ENCODE measurements at regions not wholly inside any gene's neighbourhood (a gene's known extent, or its start where the extent isn't known, plus 50 kb on each side); places are given as distances from the start of the nearest gene placed in this dataset.

DNA sequence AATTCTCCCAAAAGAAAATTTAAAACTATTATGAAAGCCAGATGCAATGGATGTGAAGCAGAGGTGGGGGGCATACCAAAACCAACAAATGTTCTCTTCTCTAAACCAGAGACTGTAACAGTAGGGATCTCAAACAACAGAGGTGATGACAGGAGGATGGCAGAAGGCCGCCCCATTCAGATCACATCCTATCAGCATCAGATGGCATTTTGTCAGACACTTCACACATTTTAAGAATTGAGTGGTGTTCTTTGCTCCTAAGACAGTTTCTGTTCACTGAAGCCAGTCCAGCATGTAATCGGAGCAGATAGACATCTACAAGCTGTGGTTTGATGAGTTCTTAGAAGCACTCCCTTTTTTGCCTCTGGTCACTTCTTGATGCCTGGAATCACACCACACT, 59.6 kb upstream of the SRRM4 start:
- H3K79me1 ChIP-seq (ENCODE audit: low read length), result no peaks in the 10 kb centered on the region
- no peak overlapping the region for H2BK120ac ChIP-seq (ENCODE audit: insufficient read depth, low read length, poor library complexity)
- no peaks in the 10 kb centered on the region for H3K36me3 ChIP-seq (ENCODE audit: control insufficient read depth in 1 of 2, insufficient read depth in 2 of 2, low read length in 2 of 2)
- H3K27me3 ChIP-seq (ENCODE audit: insufficient read depth, low read length), result no peaks in the 10 kb centered on the region
- no peak overlapping the region for H3K4ac ChIP-seq (ENCODE audit: low read depth, low read length)
- H2AK5ac ChIP-seq (ENCODE audit: low read length), result no peak overlapping the region
- no peak overlapping the region for H3K9ac ChIP-seq (ENCODE audit: low read length)
- no peak overlapping the region for H4K8ac ChIP-seq (ENCODE audit: low read depth, low read length)
- no peak overlapping the region for H3K14ac ChIP-seq (ENCODE audit: low read length)
- WGBS (ENCODE audit: extremely low coverage, insufficient coverage, insufficient read length), result no CpG with 5 or more reads among the region's 2 CpGs
- no peaks in the 10 kb centered on the region for H3K9me3 ChIP-seq (ENCODE audit: insufficient read depth, low read depth, low read length)
- no peak overlapping the region for H3K4me2 ChIP-seq (ENCODE audit: low read length)
- H2BK12ac ChIP-seq (ENCODE audit: low read length), result no peak overlapping the region
- no peak overlapping the region for H2BK5ac ChIP-seq (ENCODE audit: low read depth, low read length, poor library complexity)
- no peak overlapping the region for H3K27ac ChIP-seq (ENCODE audit: low read depth, low read length)
- H3K23ac ChIP-seq (ENCODE audit: low read length), result no peak overlapping the region
- no peak for DNase-seq
- no peak overlapping the region for H3K4me3 ChIP-seq (ENCODE audit: low read depth, low read length)
- H3K4me1 ChIP-seq (ENCODE audit: control insufficient read depth in 1 of 2, insufficient read depth in 2 of 2, low read length in 2 of 2), result no peaks in the 10 kb centered on the region
- H3K18ac ChIP-seq (ENCODE audit: low read length), result no peak overlapping the region
- H2AFZ ChIP-seq (ENCODE audit: insufficient read depth, low read length, poor library complexity), result no peak overlapping the region
- H4K12ac ChIP-seq (ENCODE audit: low read depth, low read length), result no peak overlapping the region
- no peak overlapping the region for H4K91ac ChIP-seq (ENCODE audit: low read depth, low read length)
- no peaks in the 10 kb centered on the region for H3K79me2 ChIP-seq (ENCODE audit: control insufficient read depth, insufficient read depth, low read length, poor library complexity)

GRCh38 chr12:118922405-118922804, 58.9 kb upstream of the SRRM4 start:
- Histone ChIP-seq H3K79me1 (ENCODE audit: low read length) (no peaks in the 10 kb centered on the region), H3K79me2 (ENCODE audit: control insufficient read depth, insufficient read depth, low read length, poor library complexity) (no peaks in the 10 kb centered on the region), H3K36me3 (ENCODE audit: control insufficient read depth in 1 of 2, insufficient read depth in 2 of 2, low read length in 2 of 2) (no peaks in the 10 kb centered on the region), H3K23ac (ENCODE audit: low read length) (no peak overlapping the region), H4K12ac (ENCODE audit: low read depth, low read length) (no peak overlapping the region), H4K91ac (ENCODE audit: low read depth, low read length) (no peak overlapping the region), H3K4me3 (ENCODE audit: low read depth, low read length) (no peak overlapping the region), H3K4me1 (ENCODE audit: control insufficient read depth in 1 of 2, insufficient read depth in 2 of 2, low read length in 2 of 2) (no peaks in the 10 kb centered on the region), H3K9me3 (ENCODE audit: insufficient read depth, low read depth, low read length) (no peaks in the 10 kb centered on the region), H3K27ac (ENCODE audit: low read depth, low read length) (no peak overlapping the region), H2AK5ac (ENCODE audit: low read length) (no peak overlapping the region), H2BK5ac (ENCODE audit: low read depth, low read length, poor library complexity) (no peak overlapping the region), H2AFZ (ENCODE audit: insufficient read depth, low read length, poor library complexity) (no peak overlapping the region), H3K14ac (ENCODE audit: low read length) (no peak overlapping the region), H4K8ac (ENCODE audit: low read depth, low read length) (no peak overlapping the region), H3K18ac (ENCODE audit: low read length) (no peak overlapping the region), H3K4ac (ENCODE audit: low read depth, low read length) (no peak overlapping the region), H3K27me3 (ENCODE audit: insufficient read depth, low read length) (no peaks in the 10 kb centered on the region), H2BK12ac (ENCODE audit: low read length) (no peak overlapping the region), H2BK120ac (ENCODE audit: insufficient read depth, low read length, poor library complexity) (no peak overlapping the region), H3K4me2 (ENCODE audit: low read length) (no peak overlapping the region), H3K9ac (ENCODE audit: low read length) (no peak overlapping the region)
- WGBS (ENCODE audit: extremely low coverage, insufficient coverage, insufficient read length), result no CpG with 5 or more reads among the region's 2 CpGs
- DNase-seq, result peak in 1 of 2 donors; percentile 23

GRCh38 chr12:118925407-118925806, 55.9 kb upstream of the SRRM4 start:
- H4K12ac ChIP-seq (ENCODE audit: low read depth, low read length), result no peak overlapping the region
- H4K8ac ChIP-seq (ENCODE audit: low read depth, low read length), result no peak overlapping the region
- WGBS (ENCODE audit: extremely low coverage, insufficient coverage, insufficient read length), result no CpG with 5 or more reads among the region's 1 CpG
- no peak overlapping the region for H3K9ac ChIP-seq (ENCODE audit: low read length)
- no peak overlapping the region for H3K4me3 ChIP-seq (ENCODE audit: low read depth, low read length)
- H3K79me1 ChIP-seq (ENCODE audit: low read length), result no peaks in the 10 kb centered on the region
- no peaks in the 10 kb centered on the region for H3K9me3 ChIP-seq (ENCODE audit: insufficient read depth, low read depth, low read length)
- no peak overlapping the region for H2AK5ac ChIP-seq (ENCODE audit: low read length)
- no peaks in the 10 kb centered on the region for H3K4me1 ChIP-seq (ENCODE audit: control insufficient read depth in 1 of 2, insufficient read depth in 2 of 2, low read length in 2 of 2)
- no peak for DNase-seq
- H2BK5ac ChIP-seq (ENCODE audit: low read depth, low read length, poor library complexity), result no peak overlapping the region
- no peaks in the 10 kb centered on the region for H3K27me3 ChIP-seq (ENCODE audit: insufficient read depth, low read length)
- no peak overlapping the region for H2AFZ ChIP-seq (ENCODE audit: insufficient read depth, low read length, poor library complexity)
- H3K14ac ChIP-seq (ENCODE audit: low read length), result no peak overlapping the region
- no peak overlapping the region for H3K27ac ChIP-seq (ENCODE audit: low read depth, low read length)
- no peak overlapping the region for H2BK12ac ChIP-seq (ENCODE audit: low read length)
- no peak overlapping the region for H3K18ac ChIP-seq (ENCODE audit: low read length)
- no peaks in the 10 kb centered on the region for H3K79me2 ChIP-seq (ENCODE audit: control insufficient read depth, insufficient read depth, low read length, poor library complexity)
- H3K4me2 ChIP-seq (ENCODE audit: low read length), result no peak overlapping the region
- no peak overlapping the region for H4K91ac ChIP-seq (ENCODE audit: low read depth, low read length)
- no peak overlapping the region for H2BK120ac ChIP-seq (ENCODE audit: insufficient read depth, low read length, poor library complexity)
- no peaks in the 10 kb centered on the region for H3K36me3 ChIP-seq (ENCODE audit: control insufficient read depth in 1 of 2, insufficient read depth in 2 of 2, low read length in 2 of 2)
- no peak overlapping the region for H3K4ac ChIP-seq (ENCODE audit: low read depth, low read length)
- no peak overlapping the region for H3K23ac ChIP-seq (ENCODE audit: low read length)

DNA sequence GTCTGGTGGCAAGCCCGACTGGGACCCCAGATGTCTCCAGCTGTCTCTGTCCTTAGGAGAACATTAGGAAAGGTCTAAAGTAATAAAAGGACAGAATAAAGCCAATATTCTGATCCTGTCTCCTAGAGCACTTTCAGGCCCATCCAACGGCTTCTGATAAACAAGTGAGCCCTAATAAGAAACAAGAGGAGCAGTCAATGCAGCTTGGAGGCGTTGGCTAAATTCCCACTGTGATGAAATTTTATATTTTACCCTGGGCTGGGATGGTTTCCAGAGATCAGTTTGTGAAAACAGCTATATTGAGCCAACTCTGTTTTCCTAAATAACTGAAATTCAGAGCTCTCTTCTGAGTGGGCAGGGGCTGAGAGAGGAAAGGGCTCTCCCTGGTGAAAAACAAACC, 55.5 kb upstream of the SRRM4 start:
- no peak overlapping the region for H4K12ac ChIP-seq (ENCODE audit: low read depth, low read length)
- H3K4me3 ChIP-seq (ENCODE audit: low read depth, low read length), result no peak overlapping the region
- no peak for DNase-seq
- no peaks in the 10 kb centered on the region for H3K4me1 ChIP-seq (ENCODE audit: control insufficient read depth in 1 of 2, insufficient read depth in 2 of 2, low read length in 2 of 2)
- no peak overlapping the region for H2BK120ac ChIP-seq (ENCODE audit: insufficient read depth, low read length, poor library complexity)
- H3K27me3 ChIP-seq (ENCODE audit: insufficient read depth, low read length), result no peaks in the 10 kb centered on the region
- no peak overlapping the region for H3K14ac ChIP-seq (ENCODE audit: low read length)
- H3K79me2 ChIP-seq (ENCODE audit: control insufficient read depth, insufficient read depth, low read length, poor library complexity), result no peaks in the 10 kb centered on the region
- no peak overlapping the region for H3K4me2 ChIP-seq (ENCODE audit: low read length)
- no peaks in the 10 kb centered on the region for H3K9me3 ChIP-seq (ENCODE audit: insufficient read depth, low read depth, low read length)
- H3K9ac ChIP-seq (ENCODE audit: low read length), result no peak overlapping the region
- no CpG with 5 or more reads among the region's 3 CpGs for WGBS (ENCODE audit: extremely low coverage, insufficient coverage, insufficient read length)
- no peak overlapping the region for H2BK12ac ChIP-seq (ENCODE audit: low read length)
- no peak overlapping the region for H3K18ac ChIP-seq (ENCODE audit: low read length)
- no peaks in the 10 kb centered on the region for H3K36me3 ChIP-seq (ENCODE audit: control insufficient read depth in 1 of 2, insufficient read depth in 2 of 2, low read length in 2 of 2)
- no peaks in the 10 kb centered on the region for H3K79me1 ChIP-seq (ENCODE audit: low read length)
- H3K23ac ChIP-seq (ENCODE audit: low read length), result no peak overlapping the region
- H3K27ac ChIP-seq (ENCODE audit: low read depth, low read length), result no peak overlapping the region
- H3K4ac ChIP-seq (ENCODE audit: low read depth, low read length), result no peak overlapping the region
- no peak overlapping the region for H2AK5ac ChIP-seq (ENCODE audit: low read length)
- H2BK5ac ChIP-seq (ENCODE audit: low read depth, low read length, poor library complexity), result no peak overlapping the region
- no peak overlapping the region for H4K91ac ChIP-seq (ENCODE audit: low read depth, low read length)
- H4K8ac ChIP-seq (ENCODE audit: low read depth, low read length), result no peak overlapping the region
- no peak overlapping the region for H2AFZ ChIP-seq (ENCODE audit: insufficient read depth, low read length, poor library complexity)

All from trophoblast cell (in vitro differentiated cells and primary cell).